ENCODE measurements at regions not wholly inside any gene's neighbourhood (a gene's known extent, or its start where the extent isn't known, plus 50 kb on each side); places are given as distances from the start of the nearest gene placed in this dataset.

DNA sequence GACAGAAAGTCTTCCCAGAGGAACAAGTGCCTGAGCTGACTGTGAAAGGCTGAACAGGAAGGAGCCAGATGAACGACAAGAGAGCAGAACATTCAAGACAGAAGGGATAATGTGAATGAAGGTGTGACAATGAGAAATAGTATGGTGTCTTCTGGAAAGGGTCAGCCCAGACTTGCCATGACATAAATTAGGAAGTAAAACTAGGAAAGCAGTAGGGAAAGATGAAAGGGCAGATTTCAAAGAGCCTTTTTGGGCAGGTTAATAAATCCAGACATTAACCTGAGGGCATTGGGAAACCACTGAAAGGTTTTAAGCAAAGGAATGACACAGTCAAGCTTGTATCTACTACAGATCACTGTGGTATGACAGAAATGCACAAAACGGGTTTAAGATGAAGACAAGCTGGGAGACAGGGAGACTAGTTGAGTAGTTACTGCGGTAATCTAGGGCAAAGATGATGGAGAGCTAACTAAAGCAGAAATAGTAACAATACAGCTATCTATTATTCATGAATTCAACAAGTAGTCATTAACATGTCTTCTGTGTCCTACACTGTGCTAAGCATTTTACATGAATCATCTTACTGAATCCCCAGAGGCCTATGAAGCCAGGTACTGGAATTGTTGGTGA, 580.9 kb upstream of the WWC1 start:
- BruUV-seq (replicated peaks) = no TSS peak
- Histone ChIP-seq H3K4me1 (ENCODE audit: insufficient read depth, low read length, poor library complexity, severe bottlenecking) (no peaks in the 10 kb centered on the region), H3K9me2 (ENCODE audit: insufficient read depth, low read length) (no peaks in the 10 kb centered on the region), H3K27ac (ENCODE audit: low read depth, low read length, poor library complexity, severe bottlenecking) (no peak overlapping the region), H3K4me3 (ENCODE audit: low read depth, low read length, poor library complexity, severe bottlenecking) (no peak overlapping the region), H3K36me3 (ENCODE audit: insufficient read depth, low read length) (no peaks in the 10 kb centered on the region), H2AFZ (ENCODE audit: low read length) (no peak overlapping the region), H4K20me1 (ENCODE audit: insufficient read depth, low read length) (no peaks in the 10 kb centered on the region), H3K9me3 (ENCODE audit: low read length) (no peaks in the 10 kb centered on the region), H3K79me2 (ENCODE audit: insufficient read depth, low read depth, low read length) (no peaks in the 10 kb centered on the region), H3K4me2 (ENCODE audit: low read length) (no peak overlapping the region)
- ChIA-PET POLR2A (interaction anchor here (0.6 kb wide), 1 partner anchor 1038 kb away, joined by 3 read pairs; no protein-coding TSS in a partner anchor), CTCF (ENCODE audit: unreplicated experiment) (no interaction called here)
- intact Hi-C loops (cut with micrococcal nuclease; ENCODE audit: unreplicated experiment) = no loop called here
- TF ChIP-seq EZH2phosphoT487 (IDR thresholded peaks at IDR 0.05; ENCODE audit: borderline replicate concordance, low read depth, low read length) (no peak), CTCF (conservative IDR thresholded peaks at IDR 0.05; ENCODE audit: low read length) (no peak)
- no peak for DNase-seq (ENCODE audit: low spot score)

DNA sequence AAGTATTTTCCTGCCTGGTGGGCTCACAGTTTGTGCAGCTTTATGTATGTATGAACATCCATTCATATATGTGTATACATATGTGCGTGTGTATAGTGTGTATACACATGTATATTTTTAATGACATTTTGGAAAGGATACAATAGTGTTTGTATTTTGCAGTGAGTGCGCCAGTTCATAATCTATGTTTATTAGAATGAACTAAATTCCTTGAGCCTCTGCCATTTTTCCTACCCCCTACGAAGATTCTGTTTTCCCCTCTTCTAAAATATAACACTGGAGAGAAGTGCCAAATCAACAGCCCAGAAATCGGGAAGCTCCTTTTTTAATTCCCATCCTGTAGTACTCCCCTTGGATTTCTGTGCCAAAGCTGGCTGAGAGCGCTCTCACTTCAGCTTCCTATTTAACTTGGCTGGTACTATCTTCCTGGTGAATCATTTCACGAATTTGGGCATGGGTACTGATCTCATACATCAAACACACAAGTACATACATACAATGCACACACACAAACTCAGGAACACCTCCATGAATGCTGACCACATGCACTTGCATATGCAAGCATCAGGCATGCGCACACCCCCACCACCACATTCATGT, 578.4 kb upstream of the WWC1 start:
- BruUV-seq (replicated peaks) = no TSS peak
- H3K27ac ChIP-seq (ENCODE audit: low read depth, low read length, poor library complexity, severe bottlenecking) = no peak overlapping the region
- ChIA-PET CTCF (ENCODE audit: unreplicated experiment) (no interaction called here), POLR2A (interaction anchor here (0.6 kb wide), 1 partner anchor 28 kb away, joined by 3 read pairs; no protein-coding TSS in a partner anchor)
- no peak for TF ChIP-seq CTCF (conservative IDR thresholded peaks at IDR 0.05; ENCODE audit: low read length)
- TF ChIP-seq EZH2phosphoT487 (IDR thresholded peaks at IDR 0.05; ENCODE audit: borderline replicate concordance, low read depth, low read length) = no peak
- intact Hi-C loops (cut with micrococcal nuclease; ENCODE audit: unreplicated experiment) = no loop called here
- H4K20me1 ChIP-seq (ENCODE audit: insufficient read depth, low read length) = no peaks in the 10 kb centered on the region
- H2AFZ ChIP-seq (ENCODE audit: low read length) = no peak overlapping the region
- no peaks in the 10 kb centered on the region for H3K9me3 ChIP-seq (ENCODE audit: low read length)
- no peaks in the 10 kb centered on the region for H3K79me2 ChIP-seq (ENCODE audit: insufficient read depth, low read depth, low read length)
- no peak overlapping the region for H3K4me2 ChIP-seq (ENCODE audit: low read length)
- H3K9me2 ChIP-seq (ENCODE audit: insufficient read depth, low read length) = no peaks in the 10 kb centered on the region
- no peaks in the 10 kb centered on the region for H3K4me1 ChIP-seq (ENCODE audit: insufficient read depth, low read length, poor library complexity, severe bottlenecking)
- H3K36me3 ChIP-seq (ENCODE audit: insufficient read depth, low read length) = no peaks in the 10 kb centered on the region
- no peak overlapping the region for H3K4me3 ChIP-seq (ENCODE audit: low read depth, low read length, poor library complexity, severe bottlenecking)
- DNase-seq (ENCODE audit: low spot score) = no peak

GRCh38 chr5:167713896-167714295, 577.5 kb upstream of the WWC1 start:
- CTCF ChIA-PET (ENCODE audit: unreplicated experiment) = no interaction called here
- BruUV-seq (replicated peaks) = no TSS peak
- H3K4me3 ChIP-seq (ENCODE audit: low read depth, low read length, poor library complexity, severe bottlenecking) = no peak overlapping the region
- H3K4me2 ChIP-seq (ENCODE audit: low read length) = no peak overlapping the region
- H3K4me1 ChIP-seq (ENCODE audit: insufficient read depth, low read length, poor library complexity, severe bottlenecking) = no peaks in the 10 kb centered on the region
- H3K79me2 ChIP-seq (ENCODE audit: insufficient read depth, low read depth, low read length) = no peaks in the 10 kb centered on the region
- TF ChIP-seq EZH2phosphoT487 (IDR thresholded peaks at IDR 0.05; ENCODE audit: borderline replicate concordance, low read depth, low read length) (no peak), CTCF (conservative IDR thresholded peaks at IDR 0.05; ENCODE audit: low read length) (no peak)
- no peaks in the 10 kb centered on the region for H4K20me1 ChIP-seq (ENCODE audit: insufficient read depth, low read length)
- intact Hi-C loops (cut with micrococcal nuclease; ENCODE audit: unreplicated experiment) = no loop called here
- H3K9me3 ChIP-seq (ENCODE audit: low read length) = no peaks in the 10 kb centered on the region
- H3K27ac ChIP-seq (ENCODE audit: low read depth, low read length, poor library complexity, severe bottlenecking) = no peak overlapping the region
- POLR2A ChIA-PET = interaction anchor here (0.6 to 0.7 kb wide), 2 partner anchors 27 to 439 kb away, joined by 3 read pairs; no protein-coding TSS in a partner anchor
- H3K36me3 ChIP-seq (ENCODE audit: insufficient read depth, low read length) = no peaks in the 10 kb centered on the region
- H2AFZ ChIP-seq (ENCODE audit: low read length) = no peak overlapping the region
- no peak for DNase-seq (ENCODE audit: low spot score)
- H3K9me2 ChIP-seq (ENCODE audit: insufficient read depth, low read length) = no peaks in the 10 kb centered on the region
